ENCODE measurements at regions not wholly inside any gene's neighbourhood (a gene's known extent, or its start where the extent isn't known, plus 50 kb on each side); places are given as distances from the start of the nearest gene placed in this dataset.

DNA sequence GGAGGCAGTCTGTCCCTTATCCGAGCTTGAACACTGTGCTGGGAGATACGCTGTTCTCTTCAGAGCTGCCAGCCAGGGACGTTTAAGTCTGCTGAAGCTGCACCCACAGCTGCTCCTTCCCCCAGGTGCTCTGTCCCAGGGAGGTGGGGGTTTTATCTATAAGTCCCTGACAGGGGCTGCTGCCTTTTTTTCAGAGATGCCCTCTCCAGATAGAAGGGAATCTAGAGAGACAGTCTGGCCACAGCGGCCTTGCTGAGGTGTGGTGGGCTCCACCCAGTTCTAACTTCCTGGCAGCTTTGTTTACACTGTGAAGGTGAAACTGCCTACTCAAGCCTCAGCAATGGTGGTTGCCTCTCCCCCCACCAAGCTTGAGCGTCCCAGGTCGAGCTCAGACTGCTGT lies 319.9 kb upstream of the GRM7 start:
- TF ChIP-seq, protein P1, sequence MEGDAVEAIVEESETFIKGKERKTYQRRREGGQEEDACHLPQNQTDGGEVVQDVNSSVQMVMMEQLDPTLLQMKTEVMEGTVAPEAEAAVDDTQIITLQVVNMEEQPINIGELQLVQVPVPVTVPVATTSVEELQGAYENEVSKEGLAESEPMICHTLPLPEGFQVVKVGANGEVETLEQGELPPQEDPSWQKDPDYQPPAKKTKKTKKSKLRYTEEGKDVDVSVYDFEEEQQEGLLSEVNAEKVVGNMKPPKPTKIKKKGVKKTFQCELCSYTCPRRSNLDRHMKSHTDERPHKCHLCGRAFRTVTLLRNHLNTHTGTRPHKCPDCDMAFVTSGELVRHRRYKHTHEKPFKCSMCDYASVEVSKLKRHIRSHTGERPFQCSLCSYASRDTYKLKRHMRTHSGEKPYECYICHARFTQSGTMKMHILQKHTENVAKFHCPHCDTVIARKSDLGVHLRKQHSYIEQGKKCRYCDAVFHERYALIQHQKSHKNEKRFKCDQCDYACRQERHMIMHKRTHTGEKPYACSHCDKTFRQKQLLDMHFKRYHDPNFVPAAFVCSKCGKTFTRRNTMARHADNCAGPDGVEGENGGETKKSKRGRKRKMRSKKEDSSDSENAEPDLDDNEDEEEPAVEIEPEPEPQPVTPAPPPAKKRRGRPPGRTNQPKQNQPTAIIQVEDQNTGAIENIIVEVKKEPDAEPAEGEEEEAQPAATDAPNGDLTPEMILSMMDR (IDR thresholded peaks at IDR 0.05; ENCODE audit: borderline replicate concordance, extremely low read depth, low read length, poor library complexity, severe bottlenecking): no peak
- no peak for TF ChIP-seq EZH2 (IDR thresholded peaks at IDR 0.05; ENCODE audit: borderline replicate concordance, low read depth, low read length, severe bottlenecking)

Measured in DND-41 (cell line).